HL-60 (cell line): ENCODE measurements at regions not wholly inside any gene's neighbourhood (a gene's known extent, or its start where the extent isn't known, plus 50 kb on each side); places are given as distances from the start of the nearest gene placed in this dataset.

Experiments used
- DNase-seq, 2 experiments: peaks; one replicate each; pipeline ENCODE4 v3.0.0-alpha.2; 2010 to 2020; ENCODE audit warnings: low read depth in 1 of 2, low spot score in 1 of 2
- H3K27ac ChIP-seq: fragments of 250-450 bp; sonication (Bioruptor Pico); replicated peaks from 2 replicates; pipeline ENCODE4 v1.5.1; 2020; ENCODE audit warnings: mild to moderate bottlenecking, moderate library complexity
- H3K27me3 ChIP-seq: fragments of 250-450 bp; sonication (Bioruptor Pico); 2 replicates; pipeline ENCODE4 v1.5.1; 2021; ENCODE audit warnings: mild to moderate bottlenecking, moderate library complexity; ENCODE audit not compliant: insufficient read depth, poor library complexity, severe bottlenecking
- H3K4me3 ChIP-seq: replicated peaks from 2 replicates; pipeline ENCODE4 v1.5.1; 2011; ENCODE audit warnings: mild to moderate bottlenecking, control low read depth, low read length; ENCODE audit not compliant: insufficient read depth
- GABPA ChIP-seq: IDR thresholded peaks from 2 replicates; pipeline ENCODE4 v1.6.1; 2012; ENCODE audit warnings: low read depth
- POLR2AphosphoS5 ChIP-seq: IDR thresholded peaks from 2 replicates; pipeline ENCODE4 v1.6.1; 2012; ENCODE audit warnings: low read depth
- REST ChIP-seq: IDR thresholded peaks from 2 replicates; pipeline ENCODE4 v1.6.1; 2012; ENCODE audit warnings: low read depth; ENCODE audit not compliant: insufficient replicate concordance
- SPI1 ChIP-seq: IDR thresholded peaks from 2 replicates; pipeline ENCODE4 v1.6.1; 2012; ENCODE audit warnings: low read depth, mild to moderate bottlenecking, borderline replicate concordance
- TF ChIP-seq, protein P1 (sequence below): IDR thresholded peaks from one replicate; pipeline ENCODE4 v1.5.1; 2011; ENCODE audit warnings: low read length, control low read depth, inconsistent platforms; ENCODE audit not compliant: insufficient read depth

- no peak for DNase-seq
- Histone ChIP-seq H3K4me3 (no peak overlapping the region), H3K27me3 (no peaks in the 10 kb centered on the region), H3K27ac (no peak overlapping the region)
- no peak for TF ChIP-seq POLR2AphosphoS5
- TF ChIP-seq REST: no peak
- TF ChIP-seq, protein P1, sequence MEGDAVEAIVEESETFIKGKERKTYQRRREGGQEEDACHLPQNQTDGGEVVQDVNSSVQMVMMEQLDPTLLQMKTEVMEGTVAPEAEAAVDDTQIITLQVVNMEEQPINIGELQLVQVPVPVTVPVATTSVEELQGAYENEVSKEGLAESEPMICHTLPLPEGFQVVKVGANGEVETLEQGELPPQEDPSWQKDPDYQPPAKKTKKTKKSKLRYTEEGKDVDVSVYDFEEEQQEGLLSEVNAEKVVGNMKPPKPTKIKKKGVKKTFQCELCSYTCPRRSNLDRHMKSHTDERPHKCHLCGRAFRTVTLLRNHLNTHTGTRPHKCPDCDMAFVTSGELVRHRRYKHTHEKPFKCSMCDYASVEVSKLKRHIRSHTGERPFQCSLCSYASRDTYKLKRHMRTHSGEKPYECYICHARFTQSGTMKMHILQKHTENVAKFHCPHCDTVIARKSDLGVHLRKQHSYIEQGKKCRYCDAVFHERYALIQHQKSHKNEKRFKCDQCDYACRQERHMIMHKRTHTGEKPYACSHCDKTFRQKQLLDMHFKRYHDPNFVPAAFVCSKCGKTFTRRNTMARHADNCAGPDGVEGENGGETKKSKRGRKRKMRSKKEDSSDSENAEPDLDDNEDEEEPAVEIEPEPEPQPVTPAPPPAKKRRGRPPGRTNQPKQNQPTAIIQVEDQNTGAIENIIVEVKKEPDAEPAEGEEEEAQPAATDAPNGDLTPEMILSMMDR: no peak
- no peak for TF ChIP-seq GABPA
- no peak for TF ChIP-seq SPI1
Measured at GRCh38 chr3:194045919-194046318, 90.0 kb upstream of the HES1 start.

- no peak overlapping the region for H3K27ac ChIP-seq
- no peak for TF ChIP-seq POLR2AphosphoS5
Measured at GRCh38 chr3:194046531-194046930, 89.4 kb upstream of the HES1 start.

DNA sequence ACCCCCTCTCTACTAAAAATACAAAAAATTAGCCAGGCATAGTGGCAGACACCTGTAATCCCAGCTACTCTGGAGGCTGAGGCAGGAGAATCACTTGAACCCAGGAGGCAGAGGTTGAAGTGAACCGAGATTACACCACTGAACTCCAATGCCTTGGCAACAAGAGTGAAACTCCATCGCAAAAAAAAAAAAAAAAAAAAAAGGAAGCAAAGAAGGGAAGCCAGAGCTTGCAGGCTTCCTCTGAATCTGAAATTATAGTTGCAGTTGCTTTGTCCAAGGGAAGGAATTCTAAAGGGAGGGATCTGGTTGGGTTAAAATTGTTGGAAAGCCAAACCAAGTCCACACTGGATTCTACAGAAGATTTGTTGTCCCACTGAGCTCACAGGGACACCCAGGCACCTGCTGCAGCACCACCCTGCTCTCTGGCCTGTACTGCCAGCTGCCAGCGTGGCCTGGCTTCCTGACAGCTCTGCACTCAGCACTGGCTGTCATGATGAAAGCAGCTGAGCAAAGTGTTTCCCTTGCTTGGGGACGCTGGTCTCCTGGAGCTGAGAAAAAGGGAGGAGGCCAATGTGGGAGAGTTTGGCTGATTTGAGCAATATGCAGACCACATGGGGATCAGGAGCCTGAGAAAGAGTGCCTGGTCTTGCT, 88.8 kb upstream of the HES1 start:
- H3K4me3 ChIP-seq: no peak overlapping the region
- TF ChIP-seq SPI1: peak; percentile 54; the same call in 1 of the 2 replicates
- TF ChIP-seq, protein P1: no peak
- no peak for TF ChIP-seq POLR2AphosphoS5
- TF ChIP-seq GABPA: no peak
- no peak for TF ChIP-seq REST
- H3K27me3 ChIP-seq: no peaks in the 10 kb centered on the region
- DNase-seq: peak; percentile 68 to 81
- H3K27ac ChIP-seq: peak overlapping the region; percentile 78

More at GRCh38 chr3:194046531-194046930, 89.4 kb upstream of the HES1 start:
- Histone ChIP-seq H3K4me3 (no peak overlapping the region), H3K27me3 (no peaks in the 10 kb centered on the region)
- no peak for DNase-seq

DNA sequence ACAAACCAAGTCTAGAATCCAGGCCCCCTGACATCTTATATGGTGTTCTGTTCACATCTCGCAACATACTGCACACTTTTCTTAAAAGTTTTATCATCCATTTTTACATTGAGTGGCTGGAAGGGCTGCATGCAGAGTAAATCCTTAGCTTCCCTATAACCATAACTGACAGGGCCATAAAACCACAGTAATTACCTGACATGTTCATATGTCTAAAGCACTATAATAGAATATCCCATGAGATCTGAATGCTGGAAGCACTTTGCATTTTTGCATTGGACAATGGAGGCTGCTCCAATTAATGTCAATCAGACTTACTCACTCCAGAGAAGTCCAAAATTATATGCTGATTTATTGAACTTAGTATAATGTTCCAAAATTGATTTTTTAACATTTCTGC, 86.6 kb upstream of the HES1 start:
- H3K27ac ChIP-seq: no peak overlapping the region
- no peak overlapping the region for H3K4me3 ChIP-seq
- TF ChIP-seq GABPA (no peak), POLR2AphosphoS5 (no peak), REST (no peak), SPI1 (no peak)
- TF ChIP-seq, protein P1: no peak
- DNase-seq: no peak
- H3K27me3 ChIP-seq: no peaks in the 10 kb centered on the region
